ENCODE measurements at regions not wholly inside any gene's neighbourhood (a gene's known extent, or its start where the extent isn't known, plus 50 kb on each side); places are given as distances from the start of the nearest gene placed in this dataset.

DNA sequence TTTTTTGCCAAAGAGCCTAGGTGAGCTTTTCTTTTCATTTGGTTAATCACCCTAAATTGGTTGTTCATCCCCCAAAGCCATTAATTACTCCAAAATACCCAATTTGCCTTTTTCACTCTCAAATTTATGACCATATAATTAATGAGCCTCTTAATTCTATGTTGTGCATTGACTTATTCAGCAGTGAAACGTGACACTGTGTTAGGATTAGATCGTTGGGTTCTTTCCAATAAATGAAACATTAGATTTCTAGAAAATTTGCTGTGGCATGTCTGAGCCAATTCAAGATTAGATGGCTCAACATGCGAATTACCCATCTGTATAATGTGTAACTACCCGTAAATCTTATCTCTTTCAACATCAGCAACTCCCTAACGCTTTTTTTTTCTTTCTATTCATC lies 273.4 kb downstream of the BMP4 start:
- no peak for DNase-seq
- Histone ChIP-seq H3K9me3 (no peaks in the 10 kb centered on the region), H3K4me1 (no peaks in the 10 kb centered on the region), H3K27me3 (ENCODE audit: low read depth) (no peaks in the 10 kb centered on the region), H3K4me3 (no peak overlapping the region), H3K27ac (no peak overlapping the region), H3K36me3 (no peaks in the 10 kb centered on the region)
- intact Hi-C loops (cut with DNase I): no loop called here
- TF ChIP-seq, protein P1, sequence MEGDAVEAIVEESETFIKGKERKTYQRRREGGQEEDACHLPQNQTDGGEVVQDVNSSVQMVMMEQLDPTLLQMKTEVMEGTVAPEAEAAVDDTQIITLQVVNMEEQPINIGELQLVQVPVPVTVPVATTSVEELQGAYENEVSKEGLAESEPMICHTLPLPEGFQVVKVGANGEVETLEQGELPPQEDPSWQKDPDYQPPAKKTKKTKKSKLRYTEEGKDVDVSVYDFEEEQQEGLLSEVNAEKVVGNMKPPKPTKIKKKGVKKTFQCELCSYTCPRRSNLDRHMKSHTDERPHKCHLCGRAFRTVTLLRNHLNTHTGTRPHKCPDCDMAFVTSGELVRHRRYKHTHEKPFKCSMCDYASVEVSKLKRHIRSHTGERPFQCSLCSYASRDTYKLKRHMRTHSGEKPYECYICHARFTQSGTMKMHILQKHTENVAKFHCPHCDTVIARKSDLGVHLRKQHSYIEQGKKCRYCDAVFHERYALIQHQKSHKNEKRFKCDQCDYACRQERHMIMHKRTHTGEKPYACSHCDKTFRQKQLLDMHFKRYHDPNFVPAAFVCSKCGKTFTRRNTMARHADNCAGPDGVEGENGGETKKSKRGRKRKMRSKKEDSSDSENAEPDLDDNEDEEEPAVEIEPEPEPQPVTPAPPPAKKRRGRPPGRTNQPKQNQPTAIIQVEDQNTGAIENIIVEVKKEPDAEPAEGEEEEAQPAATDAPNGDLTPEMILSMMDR (IDR thresholded peaks at IDR 0.05): no peak
- ATAC-seq: no peak

DNA sequence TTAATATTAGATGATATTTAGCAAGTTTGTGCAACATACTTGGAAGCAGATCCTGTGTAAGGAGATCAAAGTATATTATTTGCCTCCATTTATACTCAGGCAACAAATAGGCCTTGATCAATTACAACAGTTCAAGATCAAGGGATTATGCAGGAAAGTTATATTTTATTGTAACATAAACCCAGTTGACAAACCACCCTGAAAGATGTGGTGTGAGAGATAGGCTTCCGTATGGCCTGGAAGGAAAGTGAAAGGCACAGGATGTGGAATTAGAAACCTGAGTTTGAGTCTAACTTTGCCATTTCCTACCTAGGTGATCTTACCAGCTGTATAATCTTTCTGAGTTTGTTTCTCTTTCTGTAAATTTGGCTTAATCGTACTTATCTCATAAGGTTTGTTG lies 284.1 kb downstream of the BMP4 start:
- Histone ChIP-seq H3K27me3 (ENCODE audit: low read depth) (no peaks in the 10 kb centered on the region), H3K4me1 (no peaks in the 10 kb centered on the region), H3K27ac (no peak overlapping the region), H3K9me3 (peaks cover 10% of the 10 kb centered on the region), H3K4me3 (no peak overlapping the region), H3K36me3 (no peaks in the 10 kb centered on the region)
- DNase-seq (no peak), ATAC-seq (no peak)
- TF ChIP-seq, protein P1 (IDR thresholded peaks at IDR 0.05): no peak
- intact Hi-C loops (cut with DNase I): no loop called here

DNA sequence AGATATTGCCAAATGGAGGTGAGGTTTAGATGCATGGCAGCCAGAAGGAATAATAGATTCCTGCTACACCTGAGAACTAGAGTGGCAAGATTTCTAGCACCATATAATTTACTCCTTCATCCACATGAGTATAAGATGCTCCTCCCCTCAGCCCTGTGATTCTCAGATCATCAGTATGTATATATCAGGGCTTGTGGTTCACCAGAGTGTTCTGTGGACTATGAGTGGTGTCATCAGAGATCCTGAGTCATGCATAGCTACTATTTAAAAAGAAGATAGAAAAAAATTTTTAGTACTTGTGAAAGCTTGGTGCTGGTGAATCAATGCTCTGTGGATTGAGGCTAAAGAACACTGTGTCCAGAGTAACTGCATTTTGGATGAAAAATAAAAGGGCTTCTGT lies 285.9 kb downstream of the BMP4 start:
- no peaks in the 10 kb centered on the region for H3K27me3 ChIP-seq (ENCODE audit: low read depth)
- ATAC-seq: no peak
- TF ChIP-seq, protein P1 (IDR thresholded peaks at IDR 0.05): no peak
- H3K4me1 ChIP-seq: no peaks in the 10 kb centered on the region
- H3K9me3 ChIP-seq: no peaks in the 10 kb centered on the region
- H3K36me3 ChIP-seq: no peaks in the 10 kb centered on the region
- intact Hi-C loops (cut with DNase I): no loop called here
- no peak overlapping the region for H3K27ac ChIP-seq
- H3K4me3 ChIP-seq: no peak overlapping the region
- no peak for DNase-seq

DNA sequence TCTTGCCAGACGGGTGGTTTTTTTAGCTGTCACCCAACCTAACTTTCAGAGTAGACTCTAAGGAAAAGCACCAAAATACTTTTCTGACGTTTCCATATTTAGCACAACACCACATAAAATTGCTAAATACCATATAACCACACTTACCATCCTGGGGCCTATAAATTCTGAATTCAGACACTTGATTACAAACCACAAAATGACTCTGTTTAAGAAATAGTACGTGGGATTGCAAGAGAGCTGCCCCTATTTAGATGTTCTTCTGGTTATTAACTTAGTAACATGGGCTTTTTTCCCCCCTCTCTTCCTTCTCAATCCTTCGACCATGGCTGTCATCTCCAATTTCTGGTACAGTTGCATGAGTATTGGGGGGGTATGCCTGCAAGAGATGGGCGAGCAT lies 287.7 kb downstream of the BMP4 start:
- ATAC-seq (no peak), DNase-seq (no peak)
- intact Hi-C loops (cut with DNase I): no loop called here
- H3K27ac ChIP-seq: no peak overlapping the region
- H3K36me3 ChIP-seq: no peaks in the 10 kb centered on the region
- no peaks in the 10 kb centered on the region for H3K4me1 ChIP-seq
- no peak overlapping the region for H3K4me3 ChIP-seq
- H3K9me3 ChIP-seq: no peaks in the 10 kb centered on the region
- TF ChIP-seq, protein P1 (IDR thresholded peaks at IDR 0.05): no peak
- no peaks in the 10 kb centered on the region for H3K27me3 ChIP-seq (ENCODE audit: low read depth)

DNA sequence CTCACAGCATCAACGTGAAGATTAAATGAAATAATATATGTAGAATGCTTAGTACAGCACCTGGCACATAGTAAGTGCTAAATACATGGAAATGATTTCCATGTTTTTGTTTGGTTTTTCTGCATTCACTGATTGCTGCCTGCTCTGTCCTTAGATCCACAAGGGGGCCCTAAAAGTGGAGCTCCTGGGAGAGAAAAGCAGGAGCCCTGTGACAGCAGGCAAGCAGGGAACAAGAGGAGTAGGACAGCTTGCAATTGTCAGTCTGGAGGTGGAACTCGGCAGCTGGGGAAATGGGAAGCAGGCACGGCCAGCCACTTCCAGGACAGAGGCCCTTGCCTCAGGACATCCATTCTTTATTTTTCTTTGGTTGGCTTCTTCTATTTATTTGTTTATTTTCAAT lies 292.9 kb downstream of the BMP4 start:
- no peak for DNase-seq

More for the DNA sequence above, 292.9 kb downstream of the BMP4 start:
- intact Hi-C loops (cut with DNase I): no loop called here
- Histone ChIP-seq H3K36me3 (no peaks in the 10 kb centered on the region), H3K27ac (no peak overlapping the region), H3K27me3 (ENCODE audit: low read depth) (no peaks in the 10 kb centered on the region), H3K4me1 (no peaks in the 10 kb centered on the region), H3K4me3 (no peak overlapping the region), H3K9me3 (no peaks in the 10 kb centered on the region)
- TF ChIP-seq, protein P1 (IDR thresholded peaks at IDR 0.05): no peak
- ATAC-seq: no peak
